CD4-positive, alpha-beta T cell treated with Interleukin-2 at 100 ng/mL for 4 hours (primary cell): ENCODE measurements at regions not wholly inside any gene's neighbourhood (a gene's known extent, or its start where the extent isn't known, plus 50 kb on each side); places are given as distances from the start of the nearest gene placed in this dataset.
"Not testable (repeated sequence)": the region's sequence is repeated elsewhere in the genome, so short reads cannot be mapped to it uniquely, and the experiment has no call there.

Experiments used
- DNase-seq: peaks from one replicate; pipeline ENCODE4 v3.0.0-alpha.2; 2020; ENCODE audit warnings: low spot score

- no peak for DNase-seq
Observed at GRCh38 chr13:80881034-80881433, 540.1 kb upstream of the SPRY2 start.

GRCh38 chr13:80877944-80878241, 537.0 kb upstream of the SPRY2 start:
- DNase-seq, result no peak

DNA sequence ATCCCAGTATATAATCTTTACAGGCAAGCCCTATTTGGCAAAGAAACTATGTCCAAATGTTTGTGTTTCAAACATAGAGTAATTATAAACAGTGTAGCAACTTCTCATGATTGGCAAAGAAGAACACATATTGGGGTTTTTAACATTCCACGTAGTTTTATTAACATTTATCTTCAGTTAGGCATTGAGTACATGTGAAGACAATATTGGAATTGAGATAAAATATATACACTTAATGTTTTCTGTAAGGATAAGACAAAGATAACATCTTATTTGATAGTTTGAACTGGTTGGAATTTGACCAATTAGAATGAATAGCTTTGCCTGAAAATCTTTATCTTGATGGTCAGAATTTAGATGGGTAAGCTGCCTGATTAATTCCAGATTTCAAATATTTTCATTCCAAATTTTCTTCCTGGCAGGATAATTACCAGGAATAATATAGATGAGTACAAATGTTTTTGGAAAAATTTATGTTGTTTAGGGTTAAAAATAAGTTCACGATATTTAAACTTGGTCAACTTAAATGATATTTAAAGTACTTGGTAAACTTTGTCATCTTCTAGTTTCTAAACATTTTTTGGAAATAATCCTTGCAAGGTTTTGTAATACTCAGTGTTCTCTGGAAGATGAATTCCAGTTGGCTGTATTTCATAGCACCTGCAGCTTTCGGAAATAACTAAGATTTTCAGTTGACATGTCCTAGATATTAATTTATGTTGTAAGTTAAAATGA, 536.5 kb upstream of the SPRY2 start:
- DNase-seq, result no peak

GRCh38 chr13:80873589-80873988, 532.7 kb upstream of the SPRY2 start:
- DNase-seq, result peak; percentile 16

DNA sequence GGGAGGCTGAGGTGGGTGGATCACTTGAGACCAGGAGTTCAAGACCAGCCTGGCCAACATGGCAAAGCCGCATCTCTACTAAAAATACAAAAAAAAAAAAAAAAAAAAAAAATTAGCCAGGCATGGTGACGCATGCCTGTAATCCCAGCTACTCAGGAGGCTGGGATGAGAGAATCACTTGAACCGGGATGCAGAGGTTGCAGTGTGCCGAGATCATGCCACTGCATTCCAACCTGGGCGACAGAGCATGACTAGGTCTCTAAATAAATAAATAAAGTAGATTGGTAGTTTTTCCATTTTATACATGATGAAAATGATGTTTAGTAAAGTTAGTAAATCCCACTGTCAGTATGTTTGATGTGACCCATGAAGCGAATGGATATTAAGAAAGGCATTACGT, 531.0 kb upstream of the SPRY2 start:
- DNase-seq, result not testable (repeated sequence)

DNA sequence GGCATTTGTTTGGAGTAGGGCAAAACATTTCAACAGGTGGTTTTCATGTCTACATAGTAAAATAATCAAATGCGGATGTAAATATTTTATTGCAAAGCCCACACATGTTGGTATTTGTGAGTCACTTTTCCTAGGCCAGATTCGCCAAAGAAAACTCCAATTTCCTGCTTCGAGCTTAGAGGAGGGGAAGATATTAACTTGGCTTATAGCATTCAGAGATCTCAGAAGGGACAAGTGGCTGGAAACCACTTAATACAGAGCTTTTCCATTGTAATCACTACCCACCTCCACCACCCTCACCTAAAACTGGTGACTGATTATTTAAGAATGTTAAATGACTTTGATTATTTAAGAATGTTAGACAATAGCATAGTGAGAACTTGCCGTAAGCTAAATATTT, 530.6 kb upstream of the SPRY2 start:
- no peak for DNase-seq

DNA sequence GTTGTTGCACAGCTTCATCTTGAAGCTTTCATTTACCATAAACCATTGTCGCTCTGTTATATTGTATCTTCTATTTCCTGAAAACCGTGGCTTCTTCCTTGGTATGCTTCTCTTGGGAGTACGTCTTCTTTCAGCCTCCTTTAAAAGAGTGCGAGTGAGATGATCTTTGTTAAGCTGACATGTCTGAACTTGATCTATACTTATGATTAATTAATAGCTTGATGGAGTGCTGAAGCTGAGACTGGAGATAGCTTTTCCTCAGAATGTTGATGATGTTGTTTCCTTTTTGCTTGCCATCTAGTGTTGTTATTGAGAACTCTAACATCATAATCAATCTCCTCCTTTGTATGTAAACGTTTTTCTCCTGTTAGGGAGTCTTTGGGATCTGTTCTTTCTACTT, 529.3 kb upstream of the SPRY2 start:
- DNase-seq, result no peak

DNA sequence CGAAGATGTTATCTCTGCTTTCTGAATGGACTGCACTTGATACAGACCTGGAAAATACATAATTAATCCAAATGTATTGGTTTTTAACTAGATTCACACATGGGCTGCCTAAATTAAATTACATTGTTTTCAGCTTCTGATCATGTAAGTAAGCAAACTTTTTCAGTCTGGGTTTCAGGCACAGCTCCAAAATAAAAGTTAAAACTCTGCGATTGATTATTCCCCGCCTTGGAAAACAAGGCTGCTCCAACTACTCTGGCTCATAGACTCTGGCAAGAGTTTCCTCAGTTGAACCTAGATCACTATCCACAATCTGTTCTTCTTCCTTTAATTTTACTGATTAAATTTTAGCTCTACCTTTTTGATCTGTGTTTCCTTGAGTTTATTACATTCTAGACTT, 526.0 kb upstream of the SPRY2 start:
- no peak for DNase-seq

DNA sequence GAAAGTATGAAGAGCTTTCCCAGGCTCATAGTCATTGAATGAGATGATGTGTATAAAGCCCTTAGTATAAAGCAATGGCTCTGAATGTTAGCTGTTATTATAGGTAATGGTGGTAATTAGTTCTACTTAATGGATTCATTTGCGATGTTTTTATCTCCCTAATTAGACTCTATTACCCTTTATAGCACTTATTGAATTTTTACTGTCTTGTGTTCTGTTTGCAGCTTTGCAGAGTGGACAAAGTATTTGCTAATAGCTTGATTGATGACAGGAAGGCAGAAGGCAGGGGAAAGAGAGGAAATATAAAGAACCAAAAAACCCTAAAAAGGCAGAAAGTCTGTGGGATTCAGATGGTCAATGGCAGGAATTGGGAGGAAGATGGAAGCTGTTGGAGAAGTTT, 524.4 kb upstream of the SPRY2 start:
- DNase-seq, result no peak

DNA sequence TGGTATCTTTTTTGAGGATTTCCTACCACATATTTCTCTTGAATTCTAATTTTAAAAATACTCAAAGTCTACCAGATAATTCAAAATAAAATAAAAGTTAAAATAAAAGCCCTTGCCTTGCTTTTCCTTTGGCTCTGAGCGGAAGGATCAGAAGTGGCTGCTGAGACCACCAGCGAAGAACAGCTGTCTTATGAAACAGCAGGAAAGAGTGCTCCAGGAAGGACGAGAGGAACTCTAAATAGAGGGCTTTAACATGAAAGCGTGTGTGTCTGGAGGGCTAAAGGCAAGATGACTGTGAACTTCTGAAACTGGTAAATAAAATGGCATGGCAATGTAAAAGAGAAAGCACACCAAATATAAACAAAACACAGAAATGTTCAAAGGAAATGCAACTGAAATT, 521.5 kb upstream of the SPRY2 start:
- DNase-seq, result no peak

- DNase-seq, result no peak
Observed at GRCh38 chr13:80860845-80861244, 519.9 kb upstream of the SPRY2 start.

- no peak for DNase-seq
Observed at GRCh38 chr13:80858131-80858530, 517.2 kb upstream of the SPRY2 start.

- DNase-seq, result no peak
Observed at GRCh38 chr13:80857321-80857720, 516.4 kb upstream of the SPRY2 start.

GRCh38 chr13:80850771-80851170, 509.8 kb upstream of the SPRY2 start:
- DNase-seq, result no peak

DNA sequence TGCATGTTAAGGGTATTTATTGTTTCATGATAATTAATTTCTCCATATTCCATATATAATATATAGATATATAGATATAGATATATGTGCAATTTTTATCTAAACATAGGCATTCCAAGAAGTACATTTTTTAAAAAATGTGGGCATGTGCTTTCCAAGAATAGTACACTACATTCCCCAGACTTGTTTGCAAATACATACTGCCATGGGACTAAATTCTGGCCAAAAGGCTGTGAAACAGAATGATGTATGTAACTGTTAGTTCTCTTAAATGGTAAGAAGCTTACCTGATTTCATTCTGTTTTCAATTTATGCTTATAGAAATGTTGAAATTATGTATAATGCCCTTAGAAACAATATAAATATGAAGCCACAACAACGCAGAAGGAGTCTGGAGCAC, 503.2 kb upstream of the SPRY2 start:
- no peak for DNase-seq

- no peak for DNase-seq
Observed at GRCh38 chr13:80841414-80841813, 500.5 kb upstream of the SPRY2 start.

- no peak for DNase-seq
Observed at GRCh38 chr13:80840316-80840976, 499.5 kb upstream of the SPRY2 start.

GRCh38 chr13:80835902-80836301, 495.0 kb upstream of the SPRY2 start:
- DNase-seq, result no peak

- no peak for DNase-seq
Observed at GRCh38 chr13:80830431-80830830, 489.5 kb upstream of the SPRY2 start.

GRCh38 chr13:80828759-80829158, 487.8 kb upstream of the SPRY2 start:
- no peak for DNase-seq

- DNase-seq, result no peak
Observed at GRCh38 chr13:80825276-80825675, 484.4 kb upstream of the SPRY2 start.

DNA sequence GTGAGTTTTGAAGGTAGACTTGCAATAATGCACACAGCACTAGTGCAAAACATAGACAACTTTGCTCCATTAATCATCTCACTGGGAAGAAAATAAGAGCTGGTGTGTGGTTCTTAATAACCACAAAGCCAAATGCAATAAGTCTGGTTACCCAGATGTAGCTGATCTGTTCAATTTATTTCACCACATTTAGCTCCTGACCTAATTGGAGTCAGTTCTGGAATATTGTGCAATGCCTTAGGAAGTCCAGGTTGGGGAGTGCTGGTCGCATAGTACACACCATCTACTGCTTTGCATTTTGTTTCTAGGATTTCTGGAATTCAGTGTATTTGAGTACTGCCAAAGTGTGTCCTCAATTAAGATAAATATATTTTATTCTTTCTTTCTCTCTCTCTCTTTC, 483.3 kb upstream of the SPRY2 start:
- DNase-seq, result no peak

GRCh38 chr13:80823472-80823871, 482.5 kb upstream of the SPRY2 start:
- DNase-seq, result no peak

DNA sequence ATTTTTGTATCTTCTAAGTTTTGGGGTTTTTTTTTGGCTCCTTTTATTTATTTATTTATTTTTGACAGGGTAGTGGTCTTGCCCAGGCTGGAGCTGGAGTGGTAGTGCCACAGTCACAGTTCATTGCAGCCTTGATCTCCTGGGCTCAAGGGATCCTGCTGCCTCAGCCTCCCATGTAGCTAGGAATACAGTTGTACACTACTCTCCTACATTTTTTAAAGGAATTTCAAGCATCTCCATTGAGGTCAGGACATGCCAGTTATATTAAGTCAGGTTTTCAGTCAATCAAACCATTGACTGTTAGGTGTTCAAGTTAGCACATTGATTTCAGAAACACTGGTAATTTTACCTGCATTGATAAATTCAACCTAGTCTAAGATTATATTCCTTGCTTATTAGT, 480.5 kb upstream of the SPRY2 start:
- DNase-seq, result no peak
